ENCODE measurements at regions not wholly inside any gene's neighbourhood (a gene's known extent, or its start where the extent isn't known, plus 50 kb on each side); places are given as distances from the start of the nearest gene placed in this dataset.

GRCh38 chr14:38855513-38855912 is 247.5 kb downstream of the SEC23A start:
- Histone ChIP-seq H3K36me3 (ENCODE audit: control insufficient read depth, insufficient read depth, low read length) (no peaks in the 10 kb centered on the region), H3K27me3 (ENCODE audit: control insufficient read depth, insufficient read depth, low read length) (no peaks in the 10 kb centered on the region), H3K4me3 (replicated peaks in 1 of 4; ENCODE audit: control extremely low read depth in 1 of 4, insufficient read depth in 1 of 4, low read depth in 3 of 4, low read length in 4 of 4) (no peak overlapping the region), H3K27ac (ENCODE audit: insufficient read depth, low read length) (no peak overlapping the region), H2AFZ (ENCODE audit: low read length) (no peak overlapping the region), H4K20me1 (ENCODE audit: control insufficient read depth, extremely low read depth, insufficient read depth, low read length) (no peaks in the 10 kb centered on the region), H3K9me3 (ENCODE audit: control insufficient read depth, insufficient read depth, low read depth, low read length) (no peaks in the 10 kb centered on the region), H3K9ac (ENCODE audit: insufficient read depth, low read length) (no peak overlapping the region), H3K4me1 (ENCODE audit: control insufficient read depth, extremely low read depth, insufficient read depth, low read length) (no peaks in the 10 kb centered on the region), H3K79me2 (ENCODE audit: control insufficient read depth, insufficient read depth, low read length) (no peaks in the 10 kb centered on the region), H3K4me2 (ENCODE audit: extremely low read depth, insufficient read depth, low read length) (no peak overlapping the region)
- TF ChIP-seq EZH2 (IDR thresholded peaks at IDR 0.05; ENCODE audit: low read length, missing control alignments): no peak
- no peak for TF ChIP-seq CTCF (conservative IDR thresholded peaks at IDR 0.05 in 1 of 2, IDR thresholded peaks at IDR 0.05 in 1 of 2; ENCODE audit: low read depth in 1 of 2, low read length in 2 of 2)
- no peak for DNase-seq (ENCODE audit: low read depth in 2 of 2)

GRCh38 chr14:38851111-38851510 is 251.9 kb downstream of the SEC23A start:
- TF ChIP-seq CTCF (conservative IDR thresholded peaks at IDR 0.05 in 1 of 2, IDR thresholded peaks at IDR 0.05 in 1 of 2; ENCODE audit: low read depth in 1 of 2, low read length in 2 of 2) (no peak), EZH2 (IDR thresholded peaks at IDR 0.05; ENCODE audit: low read length, missing control alignments) (no peak)
- H3K27me3 ChIP-seq (ENCODE audit: control insufficient read depth, insufficient read depth, low read length): no peaks in the 10 kb centered on the region
- no peaks in the 10 kb centered on the region for H3K79me2 ChIP-seq (ENCODE audit: control insufficient read depth, insufficient read depth, low read length)
- no peak for DNase-seq (ENCODE audit: low read depth in 2 of 2)
- no peaks in the 10 kb centered on the region for H4K20me1 ChIP-seq (ENCODE audit: control insufficient read depth, extremely low read depth, insufficient read depth, low read length)
- H3K9ac ChIP-seq (ENCODE audit: insufficient read depth, low read length): no peak overlapping the region
- no peaks in the 10 kb centered on the region for H3K9me3 ChIP-seq (ENCODE audit: control insufficient read depth, insufficient read depth, low read depth, low read length)
- H3K36me3 ChIP-seq (ENCODE audit: control insufficient read depth, insufficient read depth, low read length): no peaks in the 10 kb centered on the region
- no peaks in the 10 kb centered on the region for H3K4me1 ChIP-seq (ENCODE audit: control insufficient read depth, extremely low read depth, insufficient read depth, low read length)
- H3K4me2 ChIP-seq (ENCODE audit: extremely low read depth, insufficient read depth, low read length): no peak overlapping the region
- H3K4me3 ChIP-seq (replicated peaks in 1 of 4; ENCODE audit: control extremely low read depth in 1 of 4, insufficient read depth in 1 of 4, low read depth in 3 of 4, low read length in 4 of 4): no peak overlapping the region
- no peak overlapping the region for H3K27ac ChIP-seq (ENCODE audit: insufficient read depth, low read length)
- no peak overlapping the region for H2AFZ ChIP-seq (ENCODE audit: low read length)

- no peak for DNase-seq (ENCODE audit: low read depth in 2 of 2)
- H3K9ac ChIP-seq (ENCODE audit: insufficient read depth, low read length): no peak overlapping the region
- no peaks in the 10 kb centered on the region for H3K9me3 ChIP-seq (ENCODE audit: control insufficient read depth, insufficient read depth, low read depth, low read length)
- H3K4me2 ChIP-seq (ENCODE audit: extremely low read depth, insufficient read depth, low read length): no peak overlapping the region
- no peaks in the 10 kb centered on the region for H3K36me3 ChIP-seq (ENCODE audit: control insufficient read depth, insufficient read depth, low read length)
- H3K4me1 ChIP-seq (ENCODE audit: control insufficient read depth, extremely low read depth, insufficient read depth, low read length): no peaks in the 10 kb centered on the region
- TF ChIP-seq EZH2 (IDR thresholded peaks at IDR 0.05; ENCODE audit: low read length, missing control alignments) (no peak), CTCF (conservative IDR thresholded peaks at IDR 0.05 in 1 of 2, IDR thresholded peaks at IDR 0.05 in 1 of 2; ENCODE audit: low read depth in 1 of 2, low read length in 2 of 2) (no peak)
- H3K27ac ChIP-seq (ENCODE audit: insufficient read depth, low read length): no peak overlapping the region
- no peaks in the 10 kb centered on the region for H3K27me3 ChIP-seq (ENCODE audit: control insufficient read depth, insufficient read depth, low read length)
- H3K4me3 ChIP-seq (replicated peaks in 1 of 4; ENCODE audit: control extremely low read depth in 1 of 4, insufficient read depth in 1 of 4, low read depth in 3 of 4, low read length in 4 of 4): no peak overlapping the region
- no peaks in the 10 kb centered on the region for H4K20me1 ChIP-seq (ENCODE audit: control insufficient read depth, extremely low read depth, insufficient read depth, low read length)
- H3K79me2 ChIP-seq (ENCODE audit: control insufficient read depth, insufficient read depth, low read length): no peaks in the 10 kb centered on the region
- no peak overlapping the region for H2AFZ ChIP-seq (ENCODE audit: low read length)
Measured at GRCh38 chr14:38850664-38851063, 252.4 kb downstream of the SEC23A start.

Data from fibroblast of lung (primary cell).